Adrenal gland (tissue), 9 donors: ENCODE measurements at regions not wholly inside any gene's neighbourhood (a gene's known extent, or its start where the extent isn't known, plus 50 kb on each side); places are given as distances from the start of the nearest gene placed in this dataset.
"Not testable (repeated sequence)": the region's sequence is repeated elsewhere in the genome, so short reads cannot be mapped to it uniquely, and the experiment has no call there.

Experiments
- DNase-seq, 7 donors: peaks; one replicate each; pipeline ENCODE4 v3.0.0-alpha.2; 2019 to 2020
- H3K27ac ChIP-seq, 5 donors: fragments of 200-600 bp; sonication (generic) in 4 of 5; 1 replicate in 3 of 5; 2 replicates in 2 of 5; pipeline versions ENCODE4 v1.5.1 to v1.8.0; 2016 to 2020; ENCODE audit warnings: mild to moderate bottlenecking in 1 of 5
- H3K27me3 ChIP-seq: fragments of 200-600 bp; 2 replicates; pipeline ENCODE4 v1.8.0; 2021
- H3K36me3 ChIP-seq, 2 donors: fragments of 200-600 bp; replicated peaks in 1 of 2; 1 replicate in 1 of 2; 2 replicates in 1 of 2; pipeline versions ENCODE4 v1.5.1 to v1.8.0; 2018 to 2022
- H3K4me1 ChIP-seq, 2 donors: fragments of 200-600 bp; replicated peaks in 1 of 2; 1 replicate in 1 of 2; 2 replicates in 1 of 2; pipeline versions ENCODE4 v1.5.1 to v1.8.0; 2018 to 2021
- H3K4me3 ChIP-seq, 4 donors: fragments of 200-600 bp; sonication (generic) in 3 of 4; one replicate each; pipeline ENCODE4 v1.5.1; 2016 to 2018
- H3K9me3 ChIP-seq, 3 donors: fragments of 200-600 bp; sonication (generic) in 1 of 3; replicated peaks in 1 of 3; 1 replicate in 2 of 3; 2 replicates in 1 of 3; pipeline versions ENCODE4 v1.5.1 to v1.8.0; 2016 to 2021
- POLR2A ChIP-seq, 2 donors: fragments of 450-650 bp; IDR thresholded peaks; one replicate each; pipeline ENCODE4 v1.6.1; 2017; ENCODE audit warnings: antibody characterized with exemption in 2 of 2, mild to moderate bottlenecking in 2 of 2, moderate library complexity in 1 of 2
- WGBS, 4 donors: extraction: QIAGEN DNeasy Blood & Tissue Kit in 2 of 4; methylation state at CpG; one replicate each; pipeline versions ENCODE4 v1.1.5 to v1.1.7; 2013 to 2017; 5-methylcytosine and 5-hydroxymethylcytosine counted together
- intact Hi-C, 2 donors: fragments of 100-400 bp; cut with DNase I; formaldehyde crosslinking; loops; one replicate each; pipeline versions ENCODE4 v1.14.1 to v1.15.0; 2022 to 2023
- donor health status: healthy with polysubstance abuse.
- donor health status: Bipolar disorder and iron deficiency.
- donor health status: DM: yes; HTN: yes; CAD: no.
- donor health status: DM: no; HTN: no; CAD: no.
- donor health status: DM: no; HTN: no; CAD: no.

GRCh38 chr16:29269192-29269811 is 137.2 kb downstream of the NPIPB11 start:
- Histone ChIP-seq H3K4me1 (peaks cover 8 to 16% of the 10 kb centered on the region in 2 donors), H3K27ac (peak overlapping the region in 1 of 5 donors; percentile 69)
- H3K9me3 ChIP-seq, H3K4me3 ChIP-seq, H3K27me3 ChIP-seq, H3K36me3 ChIP-seq, intact Hi-C loops: not testable (repeated sequence)
- DNase-seq = peak in 1 of 7 donors; percentile 49
- 61 to 76% (median 69%) methylated on average over 5 to 9 of the region's 10 CpGs for WGBS, 4 donors

DNA sequence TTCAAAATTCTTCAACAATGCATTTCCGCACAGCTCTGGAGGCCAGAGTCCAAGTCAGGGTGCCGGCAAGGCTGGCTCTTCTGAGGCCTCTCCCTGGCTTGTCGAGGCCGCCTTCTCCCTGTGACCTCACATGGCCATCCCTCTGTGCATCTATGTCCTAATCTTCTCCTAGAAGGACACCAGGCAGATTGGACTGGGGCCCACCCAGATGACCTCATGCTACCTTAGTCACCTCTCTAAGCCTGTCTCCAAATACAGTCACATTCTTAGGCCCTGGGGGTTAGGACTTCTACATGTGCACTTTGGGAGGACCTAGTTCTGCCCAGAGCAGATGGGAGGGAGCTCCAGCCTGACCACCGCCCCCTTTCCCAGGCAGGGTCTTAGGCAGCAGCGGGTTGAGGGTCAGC is 137.7 kb downstream of the NPIPB11 start:
- H3K36me3 ChIP-seq, H3K4me3 ChIP-seq, H3K27me3 ChIP-seq, intact Hi-C loops, H3K9me3 ChIP-seq: not testable (repeated sequence)
- DNase-seq = peak in 6 of 7 donors; percentile 78 to 88 (median 84)
- H3K4me1 ChIP-seq = peaks cover 11 to 18% of the 10 kb centered on the region in 2 donors
- H3K27ac ChIP-seq = peak overlapping the region in 1 of 5 donors; percentile 69
- 20 to 74% (median 56%) methylated on average over 1 to 6 of the region's 6 CpGs; no CpG with 5 or more reads in 1 of the 4 donors for WGBS, 4 donors

GRCh38 chr16:29268348-29268747 is 138.2 kb downstream of the NPIPB11 start:
- WGBS, 4 donors = 73 to 89% (median 79%) methylated on average over 5 to 14 of the region's 14 CpGs
- intact Hi-C loops, DNase-seq, H3K27me3 ChIP-seq, H3K36me3 ChIP-seq, H3K4me3 ChIP-seq, H3K9me3 ChIP-seq: not testable (repeated sequence)
- Histone ChIP-seq H3K4me1 (peaks cover 11 to 18% of the 10 kb centered on the region in 2 donors), H3K27ac (peak overlapping the region in 1 of 5 donors; percentile 69)

DNA sequence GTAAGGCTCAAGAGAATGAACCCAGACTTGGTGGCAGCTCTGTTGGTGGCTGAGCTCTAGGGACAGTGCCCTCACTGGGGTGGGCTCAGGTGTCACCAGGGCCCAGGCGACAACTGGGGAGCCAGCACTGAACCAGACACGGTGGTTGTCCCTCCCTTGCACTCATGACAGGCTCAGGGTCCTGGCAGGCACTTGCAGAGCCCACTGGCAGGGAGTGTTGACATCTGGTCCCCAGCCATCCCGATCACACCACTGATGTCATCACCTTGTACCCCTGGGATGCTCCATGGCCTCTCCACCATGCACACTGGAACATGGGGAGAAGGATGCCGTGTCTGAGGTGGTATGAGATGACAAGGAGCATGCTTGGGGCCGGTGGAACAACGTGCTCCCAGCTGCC is 138.6 kb downstream of the NPIPB11 start:
- H3K36me3 ChIP-seq, H3K27ac ChIP-seq, H3K27me3 ChIP-seq, H3K9me3 ChIP-seq, DNase-seq, H3K4me3 ChIP-seq, intact Hi-C loops: not testable (repeated sequence)
- H3K4me1 ChIP-seq = peaks cover 11 to 18% of the 10 kb centered on the region in 2 donors
- 75 to 100% (median 88%) methylated on average over 2 to 6 of the region's 6 CpGs for WGBS, 4 donors

DNA sequence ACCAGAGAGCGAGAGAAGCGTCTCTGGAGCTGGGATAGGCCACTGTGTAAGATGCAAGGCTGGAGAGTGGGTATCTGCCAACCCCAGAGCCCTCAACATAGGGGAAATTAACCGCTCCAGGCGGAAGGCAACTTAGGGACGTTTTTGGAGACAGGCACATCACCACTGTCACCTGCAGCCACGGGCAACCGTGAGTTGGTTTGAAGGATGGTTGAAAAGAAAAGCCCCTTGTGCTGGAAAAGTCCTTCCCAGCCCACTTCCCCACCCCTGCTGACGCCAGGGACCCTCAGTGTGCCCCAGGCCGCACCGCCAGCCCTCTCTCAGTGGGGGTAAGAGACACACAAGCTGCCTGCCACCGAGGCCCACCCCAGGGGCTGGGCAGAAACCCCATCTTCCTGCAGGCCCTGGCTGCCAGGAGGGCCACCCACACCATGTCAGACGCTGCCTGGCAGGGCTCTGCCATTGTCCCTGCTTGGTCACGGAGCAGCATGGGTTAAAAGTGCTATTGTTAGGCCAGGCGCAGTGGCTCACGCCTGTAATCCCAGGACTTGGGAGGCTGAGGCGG is 139.4 kb downstream of the NPIPB11 start:
- Histone ChIP-seq H3K27ac (peak overlapping the region in 4 of 5 donors; percentile 19 to 73 (median 33)), H3K4me1 (peaks cover 12 to 22% of the 10 kb centered on the region in 2 donors)
- H3K4me3 ChIP-seq, H3K27me3 ChIP-seq, H3K9me3 ChIP-seq, intact Hi-C loops, H3K36me3 ChIP-seq: not testable (repeated sequence)
- WGBS, 4 donors = 81 to 92% (median 83%) methylated on average over 5 to 16 of the region's 16 CpGs
- DNase-seq = peak in 1 of 7 donors; percentile 51

- whole genome bisulfite sequencing, 4 donors = 10 to 26% (median 22%) methylated on average over 6 to 7 of the region's 7 CpGs
- peak overlapping the region in 4 of 5 donors; percentile 19 to 73 (median 33) for H3K27ac ChIP-seq
- H3K36me3 ChIP-seq, H3K4me3 ChIP-seq, H3K27me3 ChIP-seq, H3K9me3 ChIP-seq, intact Hi-C loops: not testable (repeated sequence)
- TF ChIP-seq POLR2A (IDR thresholded peaks at IDR 0.05) = peak in 1 of 2 donors; percentile 45
- DNase-seq = peak in 6 of 7 donors; percentile 73 to 93 (median 82)
- H3K4me1 ChIP-seq = peaks cover 15 to 23% of the 10 kb centered on the region in 2 donors
These were observed 139.9 kb downstream of the NPIPB11 start for GRCh38 chr16:29266612-29267011.

GRCh38 chr16:29265255-29265853 is 141.2 kb downstream of the NPIPB11 start:
- H3K36me3 ChIP-seq, H3K27me3 ChIP-seq, H3K9me3 ChIP-seq, intact Hi-C loops, H3K4me3 ChIP-seq: not testable (repeated sequence)
- peak; percentile 95 to 99 (median 98) for DNase-seq
- peaks cover 20 to 22% of the 10 kb centered on the region in 2 donors for H3K4me1 ChIP-seq
- H3K27ac ChIP-seq = peak overlapping the region; percentile 39 to 85 (median 69)
- WGBS, 4 donors = 14 to 16% (median 15%) methylated on average over 5 to 7 of the region's 9 CpGs
- TF ChIP-seq POLR2A (IDR thresholded peaks at IDR 0.05) = peak in 1 of 2 donors; percentile 65

GRCh38 chr16:29264080-29264837 is 142.3 kb downstream of the NPIPB11 start:
- DNase-seq = peak in 1 of 7 donors; percentile 9
- H3K27me3 ChIP-seq, H3K9me3 ChIP-seq, intact Hi-C loops, H3K36me3 ChIP-seq, H3K4me3 ChIP-seq: not testable (repeated sequence)
- Histone ChIP-seq H3K4me1 (peaks cover 26 to 30% of the 10 kb centered on the region in 2 donors), H3K27ac (peak overlapping the region in 3 of 5 donors; percentile 64 to 85 (median 71))
- 57 to 70% (median 63%) methylated on average over 7 to 10 of the region's 11 CpGs for WGBS, 4 donors

- peak overlapping the region in 1 of 5 donors; percentile 3 for H3K27ac ChIP-seq
- intact Hi-C loops, DNase-seq, H3K27me3 ChIP-seq, H3K9me3 ChIP-seq, H3K4me3 ChIP-seq, H3K36me3 ChIP-seq: not testable (repeated sequence)
- H3K4me1 ChIP-seq = peaks cover 26 to 32% of the 10 kb centered on the region in 2 donors
- 89 to 92% (median 91%) methylated on average over 7 of the region's 7 CpGs for WGBS, 4 donors
These were observed 143.8 kb downstream of the NPIPB11 start for GRCh38 chr16:29262725-29263124.
